ENCODE measurements at regions not wholly inside any gene's neighbourhood (a gene's known extent, or its start where the extent isn't known, plus 50 kb on each side); places are given as distances from the start of the nearest gene placed in this dataset.

GRCh38 chr12:40474630-40475029, 217.6 kb upstream of the CNTN1 start:
- H3K27ac ChIP-seq (ENCODE audit: control insufficient read depth, insufficient read depth) = no peak overlapping the region
- H3K27me3 ChIP-seq (replicated peaks in 1 of 2; ENCODE audit: control insufficient read depth in 2 of 2, insufficient read depth in 2 of 2, low read length in 1 of 2) = no peaks in the 10 kb centered on the region
- H3K9ac ChIP-seq (ENCODE audit: control insufficient read depth, insufficient read depth, low read length) = no peak overlapping the region
- ATAC-seq (no peak), FAIRE-seq (no peak), DNase-seq (ENCODE audit: low read depth, low spot score) (no peak)
- no peak overlapping the region for H3K4me3 ChIP-seq
- no peaks in the 10 kb centered on the region for H3K79me2 ChIP-seq (ENCODE audit: control insufficient read depth, insufficient read depth, low read length)
- H3K4me2 ChIP-seq (ENCODE audit: control insufficient read depth, insufficient read depth) = no peak overlapping the region
- no peaks in the 10 kb centered on the region for H3K4me1 ChIP-seq (ENCODE audit: control insufficient read depth, insufficient read depth, low read length)
- ChIA-PET SMC1A (ENCODE audit: uncharacterized antibody, unreplicated experiment) (interaction anchor here (1.0 to 4.1 kb wide), 5 partner anchors 9 to 86 kb away, joined by 3 to 10 read pairs (median 4); no protein-coding TSS in a partner anchor), POLR2A (no interaction called here), CTCF (interaction anchor here (1.1 to 1.4 kb wide), 2 partner anchors 29 to 147 kb away, joined by 3 read pairs; no protein-coding TSS in a partner anchor), RAD21 (ENCODE audit: unreplicated experiment) (interaction anchor here (0.8 to 1.6 kb wide), 4 partner anchors 23 to 86 kb away, joined by 3 to 6 read pairs (median 3); no protein-coding TSS in a partner anchor)
- no peak overlapping the region for H2AFZ ChIP-seq (ENCODE audit: control insufficient read depth, low read depth, low read length)
- H3K36me3 ChIP-seq (ENCODE audit: control insufficient read depth in 2 of 2, insufficient read depth in 2 of 2, low read length in 1 of 2) = no peaks in the 10 kb centered on the region
- H4K20me1 ChIP-seq (ENCODE audit: control insufficient read depth, insufficient read depth) = no peaks in the 10 kb centered on the region
- no TSS peak for BruUV-seq (replicated peaks)
- in situ Hi-C loops (cut with MboI) = no loop called here
- 4% methylated on average over 1 of the region's 1 CpG for WGBS (ENCODE audit: insufficient coverage, insufficient replicate concordance, low lambda C conversion rate, missing lambda C conversion rate)
- no peaks in the 10 kb centered on the region for H3K9me3 ChIP-seq (replicated peaks; ENCODE audit: control insufficient read depth, insufficient read depth, low read length)
- intact Hi-C loops (cut with micrococcal nuclease; ENCODE audit: unreplicated experiment) = no loop called here
- TF ChIP-seq CREM (IDR thresholded peaks at IDR 0.05; ENCODE audit: low read depth) (no peak), EED (IDR thresholded peaks at IDR 0.05; ENCODE audit: low read depth) (no peak), PRDM15 (CRISPR knock-in tag; IDR thresholded peaks at IDR 0.05) (no peak), MYB (IDR thresholded peaks at IDR 0.05; ENCODE audit: borderline replicate concordance, low read depth, low read length) (no peak), ZNF592 (IDR thresholded peaks at IDR 0.05) (no peak), GATAD2B (conservative IDR thresholded peaks at IDR 0.05; ENCODE audit: low read depth) (no peak), RCOR1 (conservative IDR thresholded peaks at IDR 0.05; ENCODE audit: low read depth, low read length) (no peak), ZNF274 (IDR thresholded peaks at IDR 0.05; ENCODE audit: insufficient read depth, insufficient read length) (no peak), CEBPZ (IDR thresholded peaks at IDR 0.05; ENCODE audit: low read depth, low read length) (no peak), MAX (IDR thresholded peaks at IDR 0.05; ENCODE audit: low read depth, low read length) (no peak), ASH2L (IDR thresholded peaks at IDR 0.05; ENCODE audit: borderline replicate concordance, low read depth) (no peak), ELK1 (IDR thresholded peaks at IDR 0.05; ENCODE audit: low read depth, low read length) (no peak)

All from GM12878 (cell line).